Naive thymus-derived CD8-positive, alpha-beta T cell (primary cell): ENCODE measurements at regions not wholly inside any gene's neighbourhood (a gene's known extent, or its start where the extent isn't known, plus 50 kb on each side); places are given as distances from the start of the nearest gene placed in this dataset.

Experiments used
- ATAC-seq, 2 donors: fragments of 150-1000 bp; cut with Tn5 transposase in 1 of 2; sonication (Bioruptor Pico), chemical (Tn5 transposase) in 1 of 2; 1 replicate in 1 of 2; 2 replicates in 1 of 2; pipeline ENCODE4 v1.10.0; 2021; ENCODE audit warnings: mild to moderate bottlenecking in 2 of 2, moderate library complexity in 2 of 2
- POLR2A ChIA-PET: fragments of 350-600 bp; sonication (Branson Sonifier 250); formaldehyde crosslinking; loops from one replicate; lab custom pipeline; 2021; ENCODE audit warnings: antibody characterized with exemption; lab: Charles Lee
- DNase-seq, 10 donors: peaks; one replicate each; pipeline versions ENCODE4 v3.0.0 to v3.0.0-alpha.2; 2020 to 2022
- H3K27ac Mint-ChIP-seq, 10 donors: one replicate each; pipeline ENCODE4 v1.8.0; 2020 to 2022; ENCODE audit warnings: mild to moderate bottlenecking in 10 of 10, mixed read lengths in 10 of 10, moderate library complexity in 4 of 10, inconsistent platforms in 1 of 10
- H3K27me3 Mint-ChIP-seq, 5 donors: one replicate each; pipeline ENCODE4 v1.8.0; 2021 to 2022; ENCODE audit warnings: mixed read lengths in 5 of 5
- H3K36me3 Mint-ChIP-seq, 3 donors: one replicate each; pipeline ENCODE4 v1.8.0; 2020 to 2022; ENCODE audit warnings: mixed read lengths in 3 of 3, mild to moderate bottlenecking in 2 of 3, inconsistent platforms in 1 of 3
- H3K4me1 Mint-ChIP-seq, 4 donors: one replicate each; pipeline ENCODE4 v1.8.0; 2021 to 2022; ENCODE audit warnings: mixed read lengths in 4 of 4
- H3K4me3 Mint-ChIP-seq, 10 donors: one replicate each; pipeline ENCODE4 v1.8.0; 2020 to 2022; ENCODE audit warnings: mild to moderate bottlenecking in 10 of 10, mixed read lengths in 10 of 10, moderate library complexity in 6 of 10, inconsistent platforms in 1 of 10
- H3K9me3 Mint-ChIP-seq, 9 donors: one replicate each; pipeline ENCODE4 v1.8.0; 2020 to 2022; ENCODE audit warnings: mixed read lengths in 9 of 9, mild to moderate bottlenecking in 3 of 9, inconsistent platforms in 1 of 9, moderate library complexity in 1 of 9

DNA sequence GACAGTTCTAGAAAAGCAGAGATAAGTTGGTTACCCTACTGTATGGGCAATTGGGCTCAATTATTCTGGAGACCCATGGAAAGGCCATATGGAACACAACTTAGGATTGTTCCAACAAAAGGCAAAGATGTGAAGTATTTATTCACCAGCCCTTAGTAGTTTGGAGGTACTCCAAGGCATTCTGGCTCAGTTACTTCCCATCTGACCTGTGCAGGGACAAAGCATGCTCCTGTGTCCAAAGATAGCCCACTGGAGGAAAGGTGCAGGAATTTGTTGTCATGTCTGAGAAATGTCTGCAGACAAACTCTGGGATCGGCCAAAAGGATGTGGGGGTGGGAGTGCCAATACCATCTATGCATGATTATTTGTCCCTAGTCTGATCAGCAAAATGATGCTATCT is 279.5 kb upstream of the PTGER4 start:
- Mint-ChIP-seq H3K36me3 (no peaks in the 10 kb centered on the region), H3K4me3 (no peak overlapping the region), H3K4me1 (peaks cover 26 to 47% (median 43%) of the 10 kb centered on the region in 4 donors), H3K27ac (peak overlapping the region in 1 of 10 donors; percentile 18), H3K9me3 (peaks cover 0 to 10% (median 0%) of the 10 kb centered on the region in 9 donors), H3K27me3 (no peaks in the 10 kb centered on the region)
- POLR2A ChIA-PET, result no interaction called here
- no peak for DNase-seq
- ATAC-seq, result no peak

DNA sequence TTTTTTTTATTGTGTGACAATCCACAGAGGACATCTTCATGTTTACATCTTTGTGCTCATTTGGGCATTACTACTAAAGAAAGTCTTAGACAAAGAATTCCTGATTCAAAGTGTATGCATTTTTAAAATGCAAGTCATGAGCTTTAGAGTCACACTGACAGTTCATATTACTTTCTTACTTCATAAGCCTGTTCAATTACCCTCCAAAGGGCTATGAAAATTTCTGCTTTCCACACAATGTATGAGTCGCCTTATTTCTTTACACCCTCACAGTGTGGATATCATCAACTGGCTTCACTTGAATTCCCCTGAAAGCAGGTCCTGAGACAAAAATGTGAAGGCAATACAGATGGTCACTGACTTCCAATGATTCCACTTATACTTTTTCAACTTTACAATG is 280.4 kb upstream of the PTGER4 start:
- POLR2A ChIA-PET, result no interaction called here
- peaks cover 0 to 7% (median 0%) of the 10 kb centered on the region in 9 donors for H3K9me3 Mint-ChIP-seq
- H3K4me3 Mint-ChIP-seq, result no peak overlapping the region
- ATAC-seq (no peak), DNase-seq (no peak)
- H3K27ac Mint-ChIP-seq, result no peak overlapping the region
- no peaks in the 10 kb centered on the region for H3K27me3 Mint-ChIP-seq
- peaks cover 23 to 39% (median 35%) of the 10 kb centered on the region in 4 donors for H3K4me1 Mint-ChIP-seq
- H3K36me3 Mint-ChIP-seq, result no peaks in the 10 kb centered on the region

DNA sequence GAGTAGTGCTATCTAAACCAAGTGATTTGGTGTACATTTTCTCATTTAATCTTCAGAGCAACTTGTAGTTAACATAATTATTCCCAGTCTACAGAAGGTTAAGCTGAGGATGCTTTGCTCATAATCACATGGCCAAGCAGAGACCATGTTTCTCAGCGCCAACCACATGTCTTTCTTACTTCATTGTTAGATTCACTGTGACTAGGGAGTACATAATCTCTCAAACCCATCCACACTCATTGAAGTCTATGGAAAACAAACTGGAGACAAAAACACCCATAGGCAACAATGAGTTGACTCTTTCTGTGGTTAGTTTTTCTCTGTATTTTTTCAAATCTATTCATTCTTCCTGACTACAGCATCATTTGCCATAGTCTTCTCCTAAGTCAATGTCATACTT is 281.7 kb upstream of the PTGER4 start:
- Mint-ChIP-seq H3K27ac (peak overlapping the region in 3 of 10 donors; percentile 21 to 57 (median 49)), H3K4me3 (no peak overlapping the region), H3K4me1 (peaks cover 16 to 28% (median 23%) of the 10 kb centered on the region in 4 donors), H3K36me3 (no peaks in the 10 kb centered on the region), H3K27me3 (no peaks in the 10 kb centered on the region), H3K9me3 (peaks cover 0 to 4% (median 0%) of the 10 kb centered on the region in 9 donors)
- ATAC-seq (no peak), DNase-seq (no peak)
- POLR2A ChIA-PET, result no interaction called here

DNA sequence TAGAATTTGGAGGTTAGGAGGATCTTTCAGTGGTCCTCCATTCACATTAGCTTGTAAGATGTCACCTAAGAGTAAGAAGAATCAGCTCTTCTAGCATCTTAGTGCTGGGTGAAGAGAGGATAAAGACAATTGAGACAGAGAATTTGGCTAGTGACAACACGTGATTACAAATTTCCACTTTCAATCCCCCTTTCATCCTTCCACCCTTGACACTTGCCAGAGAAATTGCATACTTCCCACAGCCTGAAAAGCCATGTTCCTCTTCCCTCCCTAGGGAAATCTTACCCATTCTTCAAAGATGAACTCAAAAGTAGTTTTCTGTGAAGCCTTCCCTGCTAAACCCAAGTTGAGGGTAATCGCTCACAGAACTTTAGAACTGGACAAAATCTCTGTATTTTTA is 282.6 kb upstream of the PTGER4 start:
- POLR2A ChIA-PET, result no interaction called here
- Mint-ChIP-seq H3K4me3 (no peak overlapping the region), H3K36me3 (no peaks in the 10 kb centered on the region), H3K27me3 (no peaks in the 10 kb centered on the region), H3K4me1 (peaks cover 12 to 21% (median 20%) of the 10 kb centered on the region in 4 donors), H3K9me3 (peaks cover 0 to 4% (median 0%) of the 10 kb centered on the region in 9 donors), H3K27ac (no peak overlapping the region)
- DNase-seq (no peak), ATAC-seq (no peak)

DNA sequence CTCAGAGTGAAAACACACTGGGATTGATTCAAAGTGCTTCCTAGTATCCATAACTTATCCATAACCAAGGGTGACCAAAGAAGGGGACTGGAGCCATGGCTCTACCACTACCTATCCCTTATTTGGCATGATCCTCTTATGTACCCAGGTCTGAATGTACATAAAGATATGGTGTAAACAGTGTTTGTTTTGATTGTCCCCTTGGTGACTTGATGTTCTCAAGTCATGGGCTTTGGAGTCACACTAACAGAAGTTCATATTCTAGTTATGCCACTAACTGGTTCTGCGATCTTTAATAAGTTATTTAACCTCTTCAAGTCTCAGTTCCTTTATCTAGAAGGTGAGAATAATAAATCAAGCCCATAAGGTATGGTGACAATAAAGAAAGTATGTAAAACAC is 283.4 kb upstream of the PTGER4 start:
- no peaks in the 10 kb centered on the region for H3K36me3 Mint-ChIP-seq
- H3K9me3 Mint-ChIP-seq, result peaks cover 0 to 4% (median 0%) of the 10 kb centered on the region in 9 donors
- no peak overlapping the region for H3K4me3 Mint-ChIP-seq
- DNase-seq, result no peak
- peaks cover 6 to 18% (median 15%) of the 10 kb centered on the region in 4 donors for H3K4me1 Mint-ChIP-seq
- ATAC-seq, result no peak
- no peaks in the 10 kb centered on the region for H3K27me3 Mint-ChIP-seq
- peak overlapping the region in 2 of 10 donors; percentile 19 to 29 for H3K27ac Mint-ChIP-seq
- POLR2A ChIA-PET, result no interaction called here

DNA sequence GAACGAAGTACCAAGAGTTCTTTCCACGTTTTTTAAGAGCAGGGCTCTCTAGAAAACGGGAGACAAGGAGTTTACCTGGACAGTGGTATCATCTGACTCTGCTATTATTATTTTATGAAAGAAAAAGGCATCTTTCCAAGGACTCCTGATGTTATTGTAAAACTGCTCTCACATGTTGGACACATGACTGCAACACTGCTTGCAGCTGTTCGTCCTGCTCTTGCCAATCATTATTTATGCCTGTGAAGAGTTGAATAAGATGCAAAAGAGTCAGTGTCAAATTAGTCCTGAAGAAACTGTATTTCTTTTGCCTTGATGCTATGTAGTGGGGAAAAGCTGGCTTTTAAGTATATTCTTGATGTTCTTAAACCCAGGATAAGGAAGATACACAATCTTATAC is 284.5 kb upstream of the PTGER4 start:
- peaks cover 0 to 4% (median 0%) of the 10 kb centered on the region in 9 donors for H3K9me3 Mint-ChIP-seq
- peaks cover 5 to 25% (median 15%) of the 10 kb centered on the region in 4 donors for H3K4me1 Mint-ChIP-seq
- no peaks in the 10 kb centered on the region for H3K27me3 Mint-ChIP-seq
- no peaks in the 10 kb centered on the region for H3K36me3 Mint-ChIP-seq
- ATAC-seq (no peak), DNase-seq (no peak)
- peak overlapping the region in 1 of 10 donors; percentile 29 for H3K27ac Mint-ChIP-seq
- POLR2A ChIA-PET, result no interaction called here
- H3K4me3 Mint-ChIP-seq, result no peak overlapping the region

DNA sequence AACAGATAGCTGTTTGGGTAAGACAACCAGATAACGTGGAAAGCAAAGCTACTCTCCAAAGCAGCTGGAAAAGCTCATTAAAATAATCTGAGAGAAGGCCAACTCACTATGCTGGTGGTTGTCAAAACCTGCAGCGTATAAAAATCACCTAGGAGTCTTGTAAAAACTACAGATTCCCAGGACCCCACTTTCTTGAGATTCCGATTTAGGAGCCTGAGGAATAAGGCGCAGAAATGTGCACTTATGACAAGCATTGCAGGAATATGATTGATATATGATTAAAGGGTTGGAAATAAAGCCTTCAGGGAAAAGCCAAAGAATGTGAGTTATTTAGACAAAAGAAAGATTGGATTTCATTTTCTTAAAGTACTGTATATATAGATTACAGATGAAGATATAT is 285.0 kb upstream of the PTGER4 start:
- no peaks in the 10 kb centered on the region for H3K36me3 Mint-ChIP-seq
- H3K4me1 Mint-ChIP-seq, result peaks cover 5 to 31% (median 20%) of the 10 kb centered on the region in 4 donors
- POLR2A ChIA-PET, result interaction anchor here (0.5 kb wide), 1 partner anchor 44 kb away, joined by 4 read pairs; no protein-coding TSS in a partner anchor
- no peaks in the 10 kb centered on the region for H3K27me3 Mint-ChIP-seq
- H3K4me3 Mint-ChIP-seq, result no peak overlapping the region
- H3K27ac Mint-ChIP-seq, result no peak overlapping the region
- ATAC-seq, result no peak
- no peak for DNase-seq
- peaks cover 0 to 4% (median 0%) of the 10 kb centered on the region in 9 donors for H3K9me3 Mint-ChIP-seq

DNA sequence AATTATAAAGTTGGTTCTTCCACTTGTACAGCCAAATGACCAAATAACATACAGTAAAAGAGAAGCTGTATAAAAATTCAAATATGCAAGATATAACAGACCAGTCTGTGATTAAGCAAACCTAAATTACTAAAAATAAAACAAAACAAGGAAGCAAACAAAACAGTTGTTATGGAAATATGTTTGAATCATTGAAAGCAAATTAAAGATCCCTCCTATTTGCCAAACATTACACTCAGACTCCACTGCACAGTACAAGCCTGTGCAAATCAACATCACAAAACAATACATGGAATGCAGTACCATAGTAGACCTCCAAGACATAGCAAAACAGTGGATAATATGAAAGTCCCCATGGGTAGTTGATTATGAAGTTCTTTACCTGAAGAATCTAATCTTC is 288.1 kb upstream of the PTGER4 start:
- Mint-ChIP-seq H3K4me1 (peaks cover 2 to 49% (median 26%) of the 10 kb centered on the region in 4 donors), H3K9me3 (no peaks in the 10 kb centered on the region), H3K27me3 (no peaks in the 10 kb centered on the region), H3K4me3 (no peak overlapping the region), H3K36me3 (no peaks in the 10 kb centered on the region), H3K27ac (peak overlapping the region in 2 of 10 donors; percentile 6 to 54)
- POLR2A ChIA-PET, result interaction anchor here (0.6 kb wide), 1 partner anchor 14 kb away, joined by 3 read pairs; no protein-coding TSS in a partner anchor
- DNase-seq (no peak), ATAC-seq (peak; percentile 55 to 71)

DNA sequence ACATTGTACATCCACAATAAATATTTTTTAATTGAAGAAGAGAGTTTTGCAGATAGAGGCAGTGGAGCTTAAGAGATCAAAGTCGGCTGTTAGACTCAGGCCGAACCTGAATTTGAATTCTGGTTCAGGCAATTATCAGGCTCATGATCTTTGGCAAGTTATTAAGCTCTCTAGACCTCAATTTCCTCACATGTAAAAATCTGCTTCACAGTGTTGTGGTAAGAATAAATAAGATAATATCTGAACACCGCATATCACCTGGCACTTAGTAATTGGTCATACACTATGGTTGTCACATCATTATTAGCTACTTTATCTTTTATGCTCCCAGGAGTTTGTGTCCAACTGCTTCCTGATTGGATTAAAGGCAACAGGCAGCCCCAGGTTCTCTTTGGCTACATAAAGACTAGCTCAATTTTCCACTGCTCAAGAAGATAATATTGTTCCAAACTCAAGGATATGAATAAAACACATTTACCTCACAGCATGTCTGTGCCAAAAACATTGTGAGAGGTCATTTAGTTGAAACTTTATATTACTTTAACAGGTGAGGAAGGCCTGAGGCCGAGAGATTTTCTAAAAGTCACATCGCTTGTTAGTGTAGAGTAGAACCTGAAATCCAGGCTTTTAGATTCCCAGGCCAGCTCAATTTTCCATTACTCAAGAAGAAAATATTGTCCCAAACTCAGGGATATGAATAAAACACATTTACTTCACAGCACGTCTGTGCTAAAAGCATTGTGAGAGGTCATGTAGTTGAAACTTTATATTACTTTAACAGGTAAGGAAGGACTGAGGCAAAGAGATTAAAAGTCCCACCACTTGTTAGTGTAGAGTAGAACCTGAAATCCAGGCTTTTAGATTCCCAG is 289.2 kb upstream of the PTGER4 start:
- peak overlapping the region in 6 of 10 donors; percentile 2 to 66 (median 28) for H3K27ac Mint-ChIP-seq
- no peaks in the 10 kb centered on the region for H3K9me3 Mint-ChIP-seq
- ATAC-seq (no peak), DNase-seq (no peak)
- no peaks in the 10 kb centered on the region for H3K36me3 Mint-ChIP-seq
- no peak overlapping the region for H3K4me3 Mint-ChIP-seq
- POLR2A ChIA-PET, result interaction anchor here (1.2 kb wide), 1 partner anchor 19 kb away, joined by 6 read pairs; no protein-coding TSS in a partner anchor
- H3K4me1 Mint-ChIP-seq, result peaks cover 2 to 59% (median 37%) of the 10 kb centered on the region in 4 donors
- H3K27me3 Mint-ChIP-seq, result no peaks in the 10 kb centered on the region

DNA sequence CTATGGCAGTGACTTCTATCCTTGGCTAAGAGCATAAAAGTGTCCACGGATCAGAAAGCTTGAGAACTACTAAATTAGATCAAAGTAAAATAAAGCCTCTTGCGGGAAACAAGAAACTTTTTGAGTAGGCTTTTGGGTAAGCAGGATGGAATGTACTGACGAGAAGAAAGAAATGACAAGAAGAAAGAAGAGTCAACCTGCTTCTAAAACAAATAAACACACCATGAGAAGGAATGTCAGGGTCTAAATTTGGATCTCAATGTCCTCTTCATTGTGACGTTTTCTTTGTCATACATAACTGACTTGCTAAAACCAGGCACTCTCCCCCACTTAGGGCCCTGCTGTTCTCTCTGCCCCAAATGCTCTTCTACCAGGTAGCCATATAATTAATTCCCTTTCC is 290.1 kb upstream of the PTGER4 start:
- ATAC-seq, result no peak
- POLR2A ChIA-PET, result interaction anchor here (1.2 kb wide), 1 partner anchor 20 kb away, joined by 6 read pairs; no protein-coding TSS in a partner anchor
- H3K9me3 Mint-ChIP-seq, result no peaks in the 10 kb centered on the region
- peaks cover 3 to 69% (median 46%) of the 10 kb centered on the region in 4 donors for H3K4me1 Mint-ChIP-seq
- peak overlapping the region in 7 of 10 donors; percentile 22 to 79 (median 50) for H3K27ac Mint-ChIP-seq
- peak overlapping the region in 1 of 10 donors; percentile 12 for H3K4me3 Mint-ChIP-seq
- DNase-seq, result no peak
- H3K36me3 Mint-ChIP-seq, result no peaks in the 10 kb centered on the region
- no peaks in the 10 kb centered on the region for H3K27me3 Mint-ChIP-seq

DNA sequence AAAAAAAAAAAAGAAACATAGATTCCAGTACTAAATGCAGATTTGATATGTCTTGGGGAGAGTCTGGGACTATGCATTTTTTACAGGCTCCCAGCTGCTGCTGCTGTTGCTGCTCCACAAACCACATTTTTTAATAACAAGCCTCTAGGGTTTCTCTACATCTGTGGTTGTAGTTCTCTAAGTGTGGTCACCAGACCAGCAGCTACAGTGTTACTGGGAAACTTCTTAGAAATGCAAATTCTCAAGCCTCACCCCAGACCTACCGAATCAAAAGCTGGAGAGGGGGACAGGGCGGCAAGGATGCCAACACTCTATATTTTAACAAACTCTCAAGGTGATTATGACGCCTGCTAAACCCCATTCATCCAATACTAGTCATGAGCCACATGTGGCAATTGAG is 293.4 kb upstream of the PTGER4 start:
- ATAC-seq, result peak; percentile 50 to 54
- peak in 1 of 10 donors; percentile 17 for DNase-seq
- no peaks in the 10 kb centered on the region for H3K9me3 Mint-ChIP-seq
- H3K27ac Mint-ChIP-seq, result peak overlapping the region in 8 of 10 donors; percentile 11 to 79 (median 72)
- peaks cover 9 to 89% (median 63%) of the 10 kb centered on the region in 4 donors for H3K4me1 Mint-ChIP-seq
- H3K27me3 Mint-ChIP-seq, result no peaks in the 10 kb centered on the region
- POLR2A ChIA-PET, result interaction anchor here (0.5 to 3.5 kb wide), 2 partner anchors 24 to 261 kb away, joined by 3 to 15 read pairs; no protein-coding TSS in a partner anchor
- H3K36me3 Mint-ChIP-seq, result no peaks in the 10 kb centered on the region
- H3K4me3 Mint-ChIP-seq, result peak overlapping the region in 2 of 10 donors; percentile 25 to 33

DNA sequence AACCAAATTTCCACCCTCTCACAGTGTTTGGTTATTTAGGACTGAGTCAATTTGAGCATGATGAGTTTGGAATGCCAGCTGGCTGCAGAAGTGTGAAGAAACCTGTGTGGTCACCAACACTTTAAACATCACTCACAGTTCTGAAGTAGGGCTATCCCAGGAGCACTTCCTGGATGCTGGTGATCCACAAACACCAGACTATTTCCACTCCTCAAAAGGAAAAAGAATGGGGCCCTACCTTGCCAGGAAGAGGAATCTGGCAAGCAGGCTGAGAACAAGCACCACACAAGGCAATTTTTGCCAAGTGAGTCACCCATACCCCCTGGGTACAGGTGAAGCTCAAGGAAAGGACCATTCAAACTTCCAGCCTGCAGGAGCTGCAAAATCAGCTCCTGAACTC is 294.2 kb upstream of the PTGER4 start:
- H3K27ac Mint-ChIP-seq, result peak overlapping the region in 6 of 10 donors; percentile 11 to 79 (median 70)
- no peak for ATAC-seq
- H3K9me3 Mint-ChIP-seq, result no peaks in the 10 kb centered on the region
- POLR2A ChIA-PET, result interaction anchor here (1.3 to 3.5 kb wide), 3 partner anchors 16 to 25 kb away, joined by 4 to 15 read pairs (median 5); no protein-coding TSS in a partner anchor
- peaks cover 9 to 87% (median 62%) of the 10 kb centered on the region in 4 donors for H3K4me1 Mint-ChIP-seq
- H3K4me3 Mint-ChIP-seq, result peak overlapping the region in 4 of 10 donors; percentile 3 to 25 (median 8)
- H3K36me3 Mint-ChIP-seq, result no peaks in the 10 kb centered on the region
- no peak for DNase-seq
- H3K27me3 Mint-ChIP-seq, result no peaks in the 10 kb centered on the region
